Calu3 (cell line): ENCODE measurements at regions not wholly inside any gene's neighbourhood (a gene's known extent, or its start where the extent isn't known, plus 50 kb on each side); places are given as distances from the start of the nearest gene placed in this dataset.

Experiments used
- BruUV-seq: library from RNA; stranded (reverse); fragments of 400-500 nt; replicated peaks from 2 replicates; lab custom pipeline; 2021; lab: Mats Ljungman, UMichigan
- CTCF ChIA-PET: fragments of 300-600 bp; sonication (Branson Sonifier 250); formaldehyde crosslinking; loops from one replicate; lab custom pipeline; 2022; ENCODE audit warnings: antibody characterized with exemption; lab: Charles Lee
- DNase-seq: peaks from one replicate; pipeline ENCODE4 v3.0.0; 2022
- H3K27ac Mint-ChIP-seq: one replicate; pipeline ENCODE4 v1.8.0; 2022; ENCODE audit warnings: mixed read lengths; ENCODE audit not compliant: unreplicated experiment
- H3K27me3 Mint-ChIP-seq: one replicate; pipeline ENCODE4 v1.8.0; 2022; ENCODE audit warnings: mixed read lengths; ENCODE audit not compliant: unreplicated experiment
- H3K36me3 Mint-ChIP-seq: one replicate; pipeline ENCODE4 v1.8.0; 2022; ENCODE audit warnings: mild to moderate bottlenecking, moderate library complexity, mixed read lengths; ENCODE audit not compliant: insufficient read depth, unreplicated experiment
- H3K4me1 Mint-ChIP-seq: one replicate; pipeline ENCODE4 v1.8.0; 2022; ENCODE audit warnings: mild to moderate bottlenecking, low read depth, mixed read lengths; ENCODE audit not compliant: unreplicated experiment
- H3K4me3 Mint-ChIP-seq: one replicate; pipeline ENCODE4 v1.8.0; 2022; ENCODE audit warnings: mild to moderate bottlenecking, low read depth, moderate library complexity, mixed read lengths; ENCODE audit not compliant: unreplicated experiment
- H3K9me3 Mint-ChIP-seq: one replicate; pipeline ENCODE4 v1.8.0; 2022; ENCODE audit warnings: low read depth, mixed read lengths; ENCODE audit not compliant: unreplicated experiment
- CTCF ChIP-seq: fragments of 200-600 bp; IDR thresholded peaks from one replicate; pipeline ENCODE4 v1.8.0; 2022; ENCODE audit warnings: antibody characterized with exemption; ENCODE audit not compliant: unreplicated experiment
- intact Hi-C: fragments of 100-400 bp; cut with micrococcal nuclease; formaldehyde crosslinking; loops from one replicate; pipeline ENCODE4 v1.10.0; 2022; ENCODE audit not compliant: unreplicated experiment

- Mint-ChIP-seq H3K36me3 (no peaks in the 10 kb centered on the region), H3K9me3 (no peaks in the 10 kb centered on the region), H3K4me3 (no peak overlapping the region), H3K27me3 (no peaks in the 10 kb centered on the region), H3K27ac (no peak overlapping the region), H3K4me1 (no peaks in the 10 kb centered on the region)
- DNase-seq, result no peak
- intact Hi-C loops, result no loop called here
- CTCF ChIA-PET, result no interaction called here
- no peak for TF ChIP-seq CTCF
- BruUV-seq, result no TSS peak
Observed at GRCh38 chr3:157844800-157845565, 261.2 kb downstream of the SHOX2 start.

GRCh38 chr3:157844216-157844615 is 262.0 kb downstream of the SHOX2 start:
- H3K36me3 Mint-ChIP-seq, result no peaks in the 10 kb centered on the region
- H3K9me3 Mint-ChIP-seq, result no peaks in the 10 kb centered on the region
- no peak overlapping the region for H3K27ac Mint-ChIP-seq
- no peaks in the 10 kb centered on the region for H3K4me1 Mint-ChIP-seq
- intact Hi-C loops, result no loop called here
- no peak for TF ChIP-seq CTCF
- no peaks in the 10 kb centered on the region for H3K27me3 Mint-ChIP-seq
- CTCF ChIA-PET, result no interaction called here
- DNase-seq, result no peak
- BruUV-seq, result no TSS peak
- H3K4me3 Mint-ChIP-seq, result no peak overlapping the region

- Mint-ChIP-seq H3K36me3 (no peaks in the 10 kb centered on the region), H3K9me3 (no peaks in the 10 kb centered on the region), H3K4me1 (no peaks in the 10 kb centered on the region), H3K27me3 (no peaks in the 10 kb centered on the region), H3K4me3 (no peak overlapping the region), H3K27ac (no peak overlapping the region)
- TF ChIP-seq CTCF, result no peak
- CTCF ChIA-PET, result no interaction called here
- intact Hi-C loops, result no loop called here
- DNase-seq, result no peak
- BruUV-seq, result no TSS peak
Observed at GRCh38 chr3:157841029-157841428, 265.2 kb downstream of the SHOX2 start.

GRCh38 chr3:157840564-157840963 is 265.7 kb downstream of the SHOX2 start:
- CTCF ChIA-PET, result no interaction called here

More at GRCh38 chr3:157840564-157840963, 265.7 kb downstream of the SHOX2 start:
- Mint-ChIP-seq H3K36me3 (no peaks in the 10 kb centered on the region), H3K4me3 (no peak overlapping the region), H3K27ac (no peak overlapping the region), H3K4me1 (no peaks in the 10 kb centered on the region), H3K27me3 (no peaks in the 10 kb centered on the region), H3K9me3 (no peaks in the 10 kb centered on the region)
- no peak for DNase-seq
- TF ChIP-seq CTCF, result no peak
- BruUV-seq, result no TSS peak
- intact Hi-C loops, result no loop called here
